ENCODE measurements at regions not wholly inside any gene's neighbourhood (a gene's known extent, or its start where the extent isn't known, plus 50 kb on each side); places are given as distances from the start of the nearest gene placed in this dataset.
A peak's percentile ranks its signal among the peaks of the same experiment; 100 is the strongest.
"Not testable (repeated sequence)": the region's sequence is repeated elsewhere in the genome, so short reads cannot be mapped to it uniquely, and the experiment has no call there.

GRCh38 chr4:79723507-79723906, 315.5 kb upstream of the GK2 start:
- Mint-ChIP-seq H3K36me3 (ENCODE audit: low read depth) (no peaks in the 10 kb centered on the region), H3K27ac (peak overlapping the region; percentile 37), H3K4me1 (no peaks in the 10 kb centered on the region), H3K9me3 (peaks cover 13% of the 10 kb centered on the region), H3K4me3 (no peak overlapping the region), H3K27me3 (ENCODE audit: insufficient read depth) (no peaks in the 10 kb centered on the region)
- no peaks in the 10 kb centered on the region for H3K36me3 ChIP-seq (ENCODE audit: control insufficient read depth, insufficient read depth, low read length)
- H3K9me3 ChIP-seq (ENCODE audit: control insufficient read depth, low read length): peaks cover 5% of the 10 kb centered on the region
- DNase-seq: peak; percentile 51
- TF ChIP-seq, protein P1, sequence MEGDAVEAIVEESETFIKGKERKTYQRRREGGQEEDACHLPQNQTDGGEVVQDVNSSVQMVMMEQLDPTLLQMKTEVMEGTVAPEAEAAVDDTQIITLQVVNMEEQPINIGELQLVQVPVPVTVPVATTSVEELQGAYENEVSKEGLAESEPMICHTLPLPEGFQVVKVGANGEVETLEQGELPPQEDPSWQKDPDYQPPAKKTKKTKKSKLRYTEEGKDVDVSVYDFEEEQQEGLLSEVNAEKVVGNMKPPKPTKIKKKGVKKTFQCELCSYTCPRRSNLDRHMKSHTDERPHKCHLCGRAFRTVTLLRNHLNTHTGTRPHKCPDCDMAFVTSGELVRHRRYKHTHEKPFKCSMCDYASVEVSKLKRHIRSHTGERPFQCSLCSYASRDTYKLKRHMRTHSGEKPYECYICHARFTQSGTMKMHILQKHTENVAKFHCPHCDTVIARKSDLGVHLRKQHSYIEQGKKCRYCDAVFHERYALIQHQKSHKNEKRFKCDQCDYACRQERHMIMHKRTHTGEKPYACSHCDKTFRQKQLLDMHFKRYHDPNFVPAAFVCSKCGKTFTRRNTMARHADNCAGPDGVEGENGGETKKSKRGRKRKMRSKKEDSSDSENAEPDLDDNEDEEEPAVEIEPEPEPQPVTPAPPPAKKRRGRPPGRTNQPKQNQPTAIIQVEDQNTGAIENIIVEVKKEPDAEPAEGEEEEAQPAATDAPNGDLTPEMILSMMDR (conservative IDR thresholded peaks at IDR 0.05): no peak
- no peaks in the 10 kb centered on the region for H3K27me3 ChIP-seq (ENCODE audit: control insufficient read depth, insufficient read depth, low read length, poor library complexity, severe bottlenecking)
- H3K4me1 ChIP-seq (ENCODE audit: control insufficient read depth, insufficient read depth, low read length): no peaks in the 10 kb centered on the region
- WGBS, 2 experiments (ENCODE audit: insufficient coverage in 1 of 2, insufficient read length in 1 of 2): 68 to 83% methylated on average over 6 to 15 of the region's 15 CpGs
- H3K4me3 ChIP-seq (ENCODE audit: low read length): no peak overlapping the region
- H3K27ac ChIP-seq (ENCODE audit: low read depth, low read length): no peak overlapping the region
- no peak overlapping the region for H3K9ac ChIP-seq (ENCODE audit: extremely low read depth, low read length, poor library complexity, severe bottlenecking)

GRCh38 chr4:79700356-79700755, 292.3 kb upstream of the GK2 start:
- H3K36me3 Mint-ChIP-seq (ENCODE audit: low read depth): peaks cover 7% of the 10 kb centered on the region
- H3K9me3 Mint-ChIP-seq: peaks cover 18% of the 10 kb centered on the region

GRCh38 chr4:79697444-79697843, 289.4 kb upstream of the GK2 start:
- Histone ChIP-seq H3K9ac (ENCODE audit: extremely low read depth, low read length, poor library complexity, severe bottlenecking) (no peak overlapping the region), H3K9me3 (ENCODE audit: control insufficient read depth, low read length) (peaks cover 26% of the 10 kb centered on the region), H3K27ac (ENCODE audit: low read depth, low read length) (no peak overlapping the region), H3K4me1 (ENCODE audit: control insufficient read depth, insufficient read depth, low read length) (no peaks in the 10 kb centered on the region), H3K36me3 (ENCODE audit: control insufficient read depth, insufficient read depth, low read length) (no peaks in the 10 kb centered on the region), H3K27me3 (ENCODE audit: control insufficient read depth, insufficient read depth, low read length, poor library complexity, severe bottlenecking) (no peaks in the 10 kb centered on the region), H3K4me3 (ENCODE audit: low read length) (no peak overlapping the region)
- Mint-ChIP-seq H3K4me3 (no peak overlapping the region), H3K9me3 (peaks cover 30% of the 10 kb centered on the region), H3K36me3 (ENCODE audit: low read depth) (peaks cover 6% of the 10 kb centered on the region), H3K27ac (no peak overlapping the region), H3K4me1 (peaks cover 4% of the 10 kb centered on the region), H3K27me3 (ENCODE audit: insufficient read depth) (no peaks in the 10 kb centered on the region)
- no peak for DNase-seq
- WGBS, 2 experiments (ENCODE audit: insufficient coverage in 1 of 2, insufficient read length in 1 of 2): 89 to 96% methylated on average over 3 to 4 of the region's 4 CpGs
- TF ChIP-seq, protein P1 (conservative IDR thresholded peaks at IDR 0.05): no peak

More at GRCh38 chr4:79700356-79700755, 292.3 kb upstream of the GK2 start:
- DNase-seq: no peak
- Histone ChIP-seq H3K27me3 (ENCODE audit: control insufficient read depth, insufficient read depth, low read length, poor library complexity, severe bottlenecking) (no peaks in the 10 kb centered on the region), H3K4me3 (ENCODE audit: low read length) (no peak overlapping the region), H3K4me1 (ENCODE audit: control insufficient read depth, insufficient read depth, low read length) (no peaks in the 10 kb centered on the region), H3K27ac (ENCODE audit: low read depth, low read length) (no peak overlapping the region), H3K9me3 (ENCODE audit: control insufficient read depth, low read length) (peaks cover under 1% of the 10 kb centered on the region), H3K9ac (ENCODE audit: extremely low read depth, low read length, poor library complexity, severe bottlenecking) (no peak overlapping the region), H3K36me3 (ENCODE audit: control insufficient read depth, insufficient read depth, low read length) (no peaks in the 10 kb centered on the region)
- Mint-ChIP-seq H3K4me1 (peaks cover 3% of the 10 kb centered on the region), H3K27me3 (ENCODE audit: insufficient read depth) (peaks cover 3% of the 10 kb centered on the region), H3K27ac (no peak overlapping the region), H3K4me3 (no peak overlapping the region)
- TF ChIP-seq, protein P1 (conservative IDR thresholded peaks at IDR 0.05): no peak

DNA sequence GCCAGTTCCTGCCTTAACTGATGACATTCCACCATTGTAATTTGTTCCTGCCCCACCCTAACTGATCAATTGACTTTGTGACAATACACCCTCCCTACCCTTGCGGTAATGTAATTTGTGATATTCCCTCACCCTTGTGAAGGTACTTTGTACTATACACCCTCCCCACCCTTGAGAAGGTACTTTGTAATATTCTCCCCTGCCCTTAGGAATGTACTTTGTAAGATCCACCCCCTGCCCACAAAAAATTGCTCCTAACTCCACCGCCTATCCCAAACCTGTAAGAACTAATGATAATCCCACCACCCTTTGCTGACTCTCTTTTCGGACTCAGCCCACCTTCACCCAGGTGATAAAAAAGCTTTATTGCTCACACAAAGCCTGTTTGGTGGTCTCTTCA, 288.5 kb upstream of the GK2 start:
- peaks cover 26% of the 10 kb centered on the region for H3K9me3 ChIP-seq (ENCODE audit: control insufficient read depth, low read length)
- H3K27me3 Mint-ChIP-seq (ENCODE audit: insufficient read depth); H3K27ac ChIP-seq (ENCODE audit: low read depth, low read length); H3K9ac ChIP-seq (ENCODE audit: extremely low read depth, low read length, poor library complexity, severe bottlenecking); H3K36me3 ChIP-seq (ENCODE audit: control insufficient read depth, insufficient read depth, low read length); H3K27me3 ChIP-seq (ENCODE audit: control insufficient read depth, insufficient read depth, low read length, poor library complexity, severe bottlenecking); H3K4me1 Mint-ChIP-seq; H3K4me3 ChIP-seq (ENCODE audit: low read length); H3K4me3 Mint-ChIP-seq; H3K27ac Mint-ChIP-seq; DNase-seq; H3K36me3 Mint-ChIP-seq (ENCODE audit: low read depth); H3K4me1 ChIP-seq (ENCODE audit: control insufficient read depth, insufficient read depth, low read length): not testable (repeated sequence)
- WGBS, 2 experiments (ENCODE audit: insufficient coverage in 1 of 2, insufficient read length in 1 of 2): 95% methylated on average over 3 of the region's 3 CpGs; no CpG with 5 or more reads in 1 of the 2 experiments
- peaks cover 30% of the 10 kb centered on the region for H3K9me3 Mint-ChIP-seq

All from endodermal cell (in vitro differentiated cells).